MM.1S (cell line): ENCODE measurements at regions not wholly inside any gene's neighbourhood (a gene's known extent, or its start where the extent isn't known, plus 50 kb on each side); places are given as distances from the start of the nearest gene placed in this dataset.
"Not testable (repeated sequence)": the region's sequence is repeated elsewhere in the genome, so short reads cannot be mapped to it uniquely, and the experiment has no call there.

Experiments used
- DNase-seq: peaks from one replicate; pipeline ENCODE4 v3.0.0-alpha.2; 2015
- H2AFZ ChIP-seq: fragments of 300-600 bp; sonication (generic); 2 replicates; pipeline ENCODE4 v1.6.0; 2016; ENCODE audit warnings: antibody characterized with exemption, low read length
- H3F3A ChIP-seq: fragments of 300-600 bp; sonication (generic); 2 replicates; pipeline ENCODE4 v1.6.1; 2016; ENCODE audit warnings: mild to moderate bottlenecking, antibody characterized with exemption, low read length, moderate library complexity, mixed read lengths; ENCODE audit not compliant: insufficient read depth
- H3K27ac ChIP-seq: fragments of 300-600 bp; sonication (generic); 2 replicates; pipeline ENCODE4 v1.5.1; 2016; ENCODE audit warnings: mild to moderate bottlenecking, low read length
- H3K27me3 ChIP-seq: fragments of 300-600 bp; sonication (generic); replicated peaks from 2 replicates; pipeline ENCODE4 v1.6.0; 2016; ENCODE audit warnings: low read length; ENCODE audit not compliant: insufficient read depth
- H3K36me3 ChIP-seq: fragments of 300-600 bp; sonication (generic); replicated peaks from 2 replicates; pipeline ENCODE4 v1.6.1; 2016; ENCODE audit warnings: mild to moderate bottlenecking, low read length, mixed read lengths; ENCODE audit not compliant: insufficient read depth
- H3K4me1 ChIP-seq: fragments of 300-600 bp; sonication (generic); 2 replicates; pipeline ENCODE4 v1.6.1; 2016; ENCODE audit warnings: low read length, mixed read lengths
- H3K4me2 ChIP-seq: fragments of 300-600 bp; sonication (generic); 2 replicates; pipeline ENCODE4 v1.6.0; 2016; ENCODE audit warnings: low read depth, low read length
- H3K4me3 ChIP-seq: fragments of 300-600 bp; sonication (generic); 2 replicates; pipeline ENCODE4 v1.5.1; 2016; ENCODE audit warnings: low read length, mixed read lengths
- H3K79me2 ChIP-seq: fragments of 300-600 bp; sonication (generic); 2 replicates; pipeline ENCODE4 v1.6.1; 2016; ENCODE audit warnings: mixed run types, low read length, mixed read lengths
- H3K9ac ChIP-seq: fragments of 300-600 bp; sonication (generic); 2 replicates; pipeline ENCODE4 v1.6.1; 2016; ENCODE audit warnings: low read length, mixed read lengths
- H3K9me2 ChIP-seq: fragments of 300-600 bp; sonication (generic); replicated peaks from 2 replicates; pipeline ENCODE4 v1.6.1; 2016; ENCODE audit warnings: mild to moderate bottlenecking, low read length, mixed read lengths; ENCODE audit not compliant: insufficient read depth
- H3K9me3 ChIP-seq: fragments of 300-600 bp; sonication (generic); replicated peaks from 2 replicates; pipeline ENCODE4 v1.6.1; 2016; ENCODE audit warnings: mild to moderate bottlenecking, low read length, mixed read lengths; ENCODE audit not compliant: insufficient read depth
- H4K20me1 ChIP-seq: fragments of 300-600 bp; sonication (generic); 2 replicates; pipeline ENCODE4 v1.6.1; 2016; ENCODE audit warnings: mild to moderate bottlenecking, low read length, moderate library complexity, mixed read lengths; ENCODE audit not compliant: insufficient read depth
- CTCF ChIP-seq: fragments of 300-600 bp; sonication (generic); IDR thresholded peaks from 2 replicates; pipeline ENCODE4 v1.5.1; 2016; ENCODE audit warnings: antibody characterized with exemption, low read length, mixed read lengths
- EZH2 ChIP-seq: fragments of 300-600 bp; sonication (generic); optimal IDR thresholded peaks from 2 replicates; pipeline ENCODE3; 2017; ENCODE audit warnings: low read depth, mild to moderate bottlenecking, antibody characterized with exemption, low read length, mixed read lengths
- EZH2phosphoT487 ChIP-seq: fragments of 300-600 bp; sonication (generic); IDR thresholded peaks from 2 replicates; pipeline ENCODE4 v1.6.1; 2018; ENCODE audit warnings: antibody characterized with exemption, low read length

GRCh38 chr1:190940951-190941350, 463.3 kb upstream of the BRINP3 start:
- H3K36me3 ChIP-seq = no peaks in the 10 kb centered on the region
- H3F3A ChIP-seq = no peaks in the 10 kb centered on the region
- no peak for DNase-seq
- no peaks in the 10 kb centered on the region for H4K20me1 ChIP-seq
- no peak overlapping the region for H3K27ac ChIP-seq
- H3K27me3 ChIP-seq = no peaks in the 10 kb centered on the region
- no peak overlapping the region for H3K4me3 ChIP-seq
- H3K79me2 ChIP-seq = no peaks in the 10 kb centered on the region
- H2AFZ ChIP-seq = no peak overlapping the region
- no peak for TF ChIP-seq CTCF
- no peak for TF ChIP-seq EZH2phosphoT487
- no peak for TF ChIP-seq EZH2
- H3K4me2 ChIP-seq = no peak overlapping the region
- H3K9me2 ChIP-seq = no peaks in the 10 kb centered on the region
- no peak overlapping the region for H3K9ac ChIP-seq
- H3K4me1 ChIP-seq = no peaks in the 10 kb centered on the region
- H3K9me3 ChIP-seq = no peaks in the 10 kb centered on the region

DNA sequence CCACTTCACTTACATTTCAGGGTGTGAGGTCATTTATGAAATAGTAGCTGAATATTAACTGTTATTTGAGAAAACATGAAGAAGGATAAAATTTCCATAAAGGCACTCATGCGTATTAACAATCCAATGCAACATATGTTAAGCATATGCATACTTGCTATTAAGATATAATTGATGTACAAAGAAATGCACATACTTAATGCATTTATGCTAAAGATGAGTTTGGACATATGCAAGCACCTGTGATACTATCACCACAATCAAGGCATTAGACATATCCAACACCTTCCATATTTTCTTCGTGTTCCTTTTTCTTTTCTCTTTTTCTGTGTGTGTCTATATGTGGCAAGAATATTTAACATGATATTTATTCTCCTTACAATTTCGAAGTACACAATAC, 464.8 kb upstream of the BRINP3 start:
- Histone ChIP-seq H3K4me1 (no peaks in the 10 kb centered on the region), H3F3A (no peaks in the 10 kb centered on the region), H3K79me2 (no peaks in the 10 kb centered on the region), H3K9me2 (no peaks in the 10 kb centered on the region), H3K9me3 (no peaks in the 10 kb centered on the region), H3K4me3 (no peak overlapping the region), H4K20me1 (no peaks in the 10 kb centered on the region), H3K36me3 (no peaks in the 10 kb centered on the region), H3K4me2 (no peak overlapping the region), H3K9ac (no peak overlapping the region), H2AFZ (no peak overlapping the region), H3K27me3 (no peaks in the 10 kb centered on the region), H3K27ac (no peak overlapping the region)
- TF ChIP-seq EZH2phosphoT487 (no peak), EZH2 (no peak), CTCF (no peak)
- DNase-seq = no peak

DNA sequence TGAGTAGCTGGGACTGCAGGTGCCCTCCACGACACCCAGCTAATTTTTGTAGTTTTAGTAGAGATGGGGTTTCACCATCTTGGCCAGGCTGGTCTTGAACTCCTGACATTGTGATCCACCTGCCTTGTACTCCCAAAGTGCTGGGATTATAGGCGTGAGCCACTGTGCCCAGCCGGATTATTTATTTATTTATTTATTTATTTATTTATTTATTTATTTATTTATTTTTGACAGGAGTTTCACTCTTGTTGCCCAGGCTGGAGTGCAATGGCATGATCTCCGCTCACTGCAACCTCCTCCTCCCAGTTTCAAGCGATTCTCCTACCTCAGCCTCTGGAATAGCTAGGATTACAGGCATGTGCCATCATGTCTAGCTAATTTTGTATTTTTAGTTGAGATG, 466.1 kb upstream of the BRINP3 start:
- not testable (repeated sequence) for H3K4me1 ChIP-seq, DNase-seq, H3F3A ChIP-seq, H3K9me2 ChIP-seq, H3K36me3 ChIP-seq, H3K27ac ChIP-seq, H4K20me1 ChIP-seq, H3K9me3 ChIP-seq, H3K4me2 ChIP-seq, H2AFZ ChIP-seq, H3K79me2 ChIP-seq, H3K9ac ChIP-seq, H3K4me3 ChIP-seq, H3K27me3 ChIP-seq

- no peak overlapping the region for H3K4me3 ChIP-seq
- H3K4me1 ChIP-seq = no peaks in the 10 kb centered on the region
- no peak overlapping the region for H3K9ac ChIP-seq
- H3K79me2 ChIP-seq = no peaks in the 10 kb centered on the region
- H3K9me3 ChIP-seq = no peaks in the 10 kb centered on the region
- no peak overlapping the region for H3K27ac ChIP-seq
- no peak overlapping the region for H2AFZ ChIP-seq
- DNase-seq = no peak
- no peaks in the 10 kb centered on the region for H3F3A ChIP-seq
- H3K27me3 ChIP-seq = no peaks in the 10 kb centered on the region
- H4K20me1 ChIP-seq = no peaks in the 10 kb centered on the region
- H3K9me2 ChIP-seq = no peaks in the 10 kb centered on the region
- no peak for TF ChIP-seq EZH2
- TF ChIP-seq EZH2phosphoT487 = no peak
- TF ChIP-seq CTCF = no peak
- H3K36me3 ChIP-seq = no peaks in the 10 kb centered on the region
- H3K4me2 ChIP-seq = no peak overlapping the region
These were observed 472.3 kb upstream of the BRINP3 start for GRCh38 chr1:190949939-190950338.
